Ovary (tissue), 3 donors: ENCODE measurements at regions not wholly inside any gene's neighbourhood (a gene's known extent, or its start where the extent isn't known, plus 50 kb on each side); places are given as distances from the start of the nearest gene placed in this dataset.

Source experiments
- CTCF ChIP-seq, 3 donors: fragments of 450-650 bp in 2 of 3; fragments of 200-600 bp in 1 of 3; IDR thresholded peaks; one replicate each; pipeline versions ENCODE4 v1.5.1 to v1.8.0; 2016 to 2022; ENCODE audit warnings: antibody characterized with exemption in 3 of 3, mild to moderate bottlenecking in 1 of 3
- POLR2A ChIP-seq: fragments of 450-650 bp; IDR thresholded peaks from one replicate; pipeline ENCODE4 v1.6.1; 2017; ENCODE audit warnings: antibody characterized with exemption, mild to moderate bottlenecking, moderate library complexity
- donor health status: DM: no; HTN: no; CAD: no.

GRCh38 chr4:8695237-8696219 is 103.0 kb downstream of the CPZ start:
- no peak for TF ChIP-seq CTCF (IDR thresholded peaks at IDR 0.05)
- no peak for TF ChIP-seq POLR2A
